ENCODE measurements at regions not wholly inside any gene's neighbourhood (a gene's known extent, or its start where the extent isn't known, plus 50 kb on each side); places are given as distances from the start of the nearest gene placed in this dataset.

DNA sequence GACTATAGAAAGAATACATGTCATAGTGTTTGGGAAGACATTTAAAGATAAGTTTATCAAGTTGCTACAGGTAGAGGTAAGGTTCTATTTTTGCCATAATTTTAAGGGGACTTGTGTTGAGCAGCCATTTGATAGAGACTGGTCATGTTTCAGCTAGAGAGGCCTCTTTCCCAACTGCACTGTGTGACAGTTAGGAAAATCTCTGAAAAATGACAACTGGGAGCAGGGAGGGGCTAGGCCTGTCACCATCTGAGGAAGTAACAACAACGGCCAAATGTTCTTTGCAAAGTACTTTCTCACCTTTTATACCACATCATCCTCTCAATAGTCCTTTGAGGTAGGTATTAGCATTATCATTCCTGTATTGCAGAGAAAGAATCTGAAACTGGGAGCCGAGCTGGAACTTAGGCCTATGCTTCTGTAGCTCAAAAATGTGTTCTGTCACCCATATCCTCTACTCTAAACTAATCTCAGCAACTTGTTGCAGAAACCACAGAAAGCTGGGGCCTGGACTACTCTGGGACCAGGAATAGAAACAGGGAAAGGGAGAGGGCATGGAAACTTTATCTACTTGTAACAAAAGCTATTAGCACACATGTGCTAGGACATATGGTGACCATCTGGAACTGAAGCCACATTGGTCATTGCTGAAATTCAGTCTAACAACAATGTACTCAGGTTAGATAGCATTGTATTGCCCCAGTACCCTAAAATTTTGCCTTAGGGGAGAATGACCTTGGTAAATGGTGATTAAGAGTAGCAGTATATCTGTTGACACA lies 198.9 kb downstream of the MID1IP1 start:
- Histone ChIP-seq H3K9ac (ENCODE audit: insufficient read length, low read depth) (no peak overlapping the region), H3K4me3 (ENCODE audit: insufficient read length, low read depth) (no peak overlapping the region), H3K9me3 (ENCODE audit: insufficient read depth, low read length) (no peaks in the 10 kb centered on the region), H3K27me3 (ENCODE audit: insufficient read depth, insufficient read length) (no peaks in the 10 kb centered on the region), H3K4me1 (ENCODE audit: insufficient read depth, insufficient read length) (no peaks in the 10 kb centered on the region), H3K36me3 (ENCODE audit: insufficient read depth, insufficient read length, low read length) (no peaks in the 10 kb centered on the region)
- DNase-seq (ENCODE audit: low read depth, low spot score), result no peak
- no peak for TF ChIP-seq ZNF274 (IDR thresholded peaks at IDR 0.05; ENCODE audit: low read depth, low read length)

DNA sequence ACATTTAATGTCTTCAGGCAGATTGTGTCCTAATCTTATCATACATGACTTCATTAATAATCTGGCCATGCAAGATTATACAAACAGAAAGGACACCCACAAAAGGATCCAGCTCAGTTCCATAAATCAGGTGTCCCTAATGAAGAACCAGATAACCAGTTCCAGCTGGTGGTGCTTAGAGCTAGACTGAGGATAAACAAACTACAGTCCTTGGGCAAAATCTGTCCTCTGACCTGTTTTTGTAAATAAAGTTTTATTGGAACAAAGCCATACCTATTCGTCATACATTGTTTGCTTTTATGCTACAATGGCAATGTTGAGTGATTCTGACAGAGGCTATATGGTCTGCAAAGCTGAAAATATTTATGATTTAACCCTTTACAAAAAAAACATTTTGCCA lies 199.5 kb downstream of the MID1IP1 start:
- Histone ChIP-seq H3K4me1 (ENCODE audit: insufficient read depth, insufficient read length) (no peaks in the 10 kb centered on the region), H3K9ac (ENCODE audit: insufficient read length, low read depth) (no peak overlapping the region), H3K4me3 (ENCODE audit: insufficient read length, low read depth) (no peak overlapping the region), H3K9me3 (ENCODE audit: insufficient read depth, low read length) (no peaks in the 10 kb centered on the region), H3K27me3 (ENCODE audit: insufficient read depth, insufficient read length) (no peaks in the 10 kb centered on the region), H3K36me3 (ENCODE audit: insufficient read depth, insufficient read length, low read length) (no peaks in the 10 kb centered on the region)
- TF ChIP-seq ZNF274 (IDR thresholded peaks at IDR 0.05; ENCODE audit: low read depth, low read length), result no peak
- no peak for TF ChIP-seq YY1 (IDR thresholded peaks at IDR 0.05; ENCODE audit: insufficient read depth, insufficient read length)
- no peak for TF ChIP-seq SUZ12 (IDR thresholded peaks at IDR 0.05; ENCODE audit: extremely low read depth, insufficient read depth, insufficient read length)
- no peak for DNase-seq (ENCODE audit: low read depth, low spot score)

DNA sequence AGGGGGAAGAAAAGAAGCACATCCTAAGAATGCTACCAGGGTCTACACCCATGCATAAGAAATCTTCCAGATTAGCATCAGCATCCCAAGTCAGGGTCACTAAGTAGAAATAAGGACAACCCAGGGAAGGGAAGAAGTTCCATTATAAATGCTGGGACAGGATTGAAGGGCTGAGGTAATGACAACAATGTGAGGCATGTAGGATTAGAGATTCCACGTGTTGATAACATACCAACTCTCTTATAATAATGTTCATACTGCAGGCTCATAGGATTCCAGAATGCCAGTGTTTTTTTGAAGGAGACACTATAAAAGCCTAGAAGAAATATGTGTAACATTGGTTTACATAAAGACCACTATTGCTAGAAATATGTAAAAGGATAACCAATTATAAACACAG lies 201.2 kb downstream of the MID1IP1 start:
- TF ChIP-seq SUZ12 (IDR thresholded peaks at IDR 0.05; ENCODE audit: extremely low read depth, insufficient read depth, insufficient read length) (no peak), YY1 (IDR thresholded peaks at IDR 0.05; ENCODE audit: insufficient read depth, insufficient read length) (no peak), ZNF274 (IDR thresholded peaks at IDR 0.05; ENCODE audit: low read depth, low read length) (no peak)
- H3K36me3 ChIP-seq (ENCODE audit: insufficient read depth, insufficient read length, low read length), result no peaks in the 10 kb centered on the region
- H3K27me3 ChIP-seq (ENCODE audit: insufficient read depth, insufficient read length), result no peaks in the 10 kb centered on the region
- H3K9ac ChIP-seq (ENCODE audit: insufficient read length, low read depth), result no peak overlapping the region
- no peak for DNase-seq (ENCODE audit: low read depth, low spot score)
- H3K9me3 ChIP-seq (ENCODE audit: insufficient read depth, low read length), result no peaks in the 10 kb centered on the region
- H3K4me1 ChIP-seq (ENCODE audit: insufficient read depth, insufficient read length), result no peaks in the 10 kb centered on the region
- H3K4me3 ChIP-seq (ENCODE audit: insufficient read length, low read depth), result no peak overlapping the region

- Histone ChIP-seq H3K9me3 (ENCODE audit: insufficient read depth, low read length) (no peaks in the 10 kb centered on the region), H3K4me1 (ENCODE audit: insufficient read depth, insufficient read length) (no peaks in the 10 kb centered on the region), H3K9ac (ENCODE audit: insufficient read length, low read depth) (no peak overlapping the region), H3K27me3 (ENCODE audit: insufficient read depth, insufficient read length) (no peaks in the 10 kb centered on the region), H3K36me3 (ENCODE audit: insufficient read depth, insufficient read length, low read length) (no peaks in the 10 kb centered on the region), H3K4me3 (ENCODE audit: insufficient read length, low read depth) (no peak overlapping the region)
- no peak for TF ChIP-seq SUZ12 (IDR thresholded peaks at IDR 0.05; ENCODE audit: extremely low read depth, insufficient read depth, insufficient read length)
- TF ChIP-seq YY1 (IDR thresholded peaks at IDR 0.05; ENCODE audit: insufficient read depth, insufficient read length), result no peak
- TF ChIP-seq ZNF274 (IDR thresholded peaks at IDR 0.05; ENCODE audit: low read depth, low read length), result no peak
- DNase-seq (ENCODE audit: low read depth, low spot score), result no peak
Observed at GRCh38 chrX:39008549-39008948, 207.3 kb downstream of the MID1IP1 start.

DNA sequence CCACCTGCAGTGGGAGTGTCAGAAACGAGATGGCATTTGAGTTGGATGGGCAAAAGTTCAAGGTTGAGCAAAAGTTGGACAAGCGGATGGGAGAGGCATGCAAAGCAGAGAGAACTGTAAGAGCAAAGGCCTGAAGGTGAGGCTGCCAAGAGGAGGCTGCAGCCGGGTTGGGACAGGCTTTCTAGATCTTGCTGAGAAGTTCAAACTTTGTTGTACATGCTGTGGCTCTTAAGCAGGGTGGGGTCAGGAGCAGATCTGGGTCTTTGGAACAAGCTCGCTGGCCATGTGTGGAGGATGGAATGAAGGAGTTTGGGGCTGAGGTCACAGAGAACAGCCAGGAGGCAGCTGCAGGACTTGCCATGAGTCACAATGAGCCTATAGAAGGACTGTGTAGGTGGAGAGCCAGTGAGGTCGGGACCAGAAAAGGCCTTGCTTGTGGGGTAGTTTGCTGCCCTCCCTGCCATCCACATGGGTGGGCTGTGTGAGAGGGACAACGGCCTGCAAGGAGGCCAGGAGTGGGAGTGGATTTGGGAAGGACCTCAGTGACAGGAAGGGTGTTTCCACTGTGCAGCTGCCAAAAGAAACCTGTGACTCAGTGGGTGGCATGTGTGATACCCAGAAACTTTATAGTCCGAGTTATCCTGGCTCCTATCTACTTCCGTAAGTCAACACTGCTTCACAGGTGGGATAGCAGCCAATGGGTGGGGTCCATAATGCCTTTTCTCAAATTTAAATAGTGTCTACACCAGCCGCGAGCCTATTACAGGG lies 210.4 kb downstream of the MID1IP1 start:
- TF ChIP-seq ZNF274 (IDR thresholded peaks at IDR 0.05; ENCODE audit: low read depth, low read length), result no peak
- no peak for TF ChIP-seq YY1 (IDR thresholded peaks at IDR 0.05; ENCODE audit: insufficient read depth, insufficient read length)
- Histone ChIP-seq H3K4me1 (ENCODE audit: insufficient read depth, insufficient read length) (peaks cover under 1% of the 10 kb centered on the region), H3K9ac (ENCODE audit: insufficient read length, low read depth) (no peak overlapping the region), H3K27me3 (ENCODE audit: insufficient read depth, insufficient read length) (no peaks in the 10 kb centered on the region), H3K36me3 (ENCODE audit: insufficient read depth, insufficient read length, low read length) (no peaks in the 10 kb centered on the region), H3K4me3 (ENCODE audit: insufficient read length, low read depth) (no peak overlapping the region), H3K9me3 (ENCODE audit: insufficient read depth, low read length) (no peaks in the 10 kb centered on the region)
- no peak for DNase-seq (ENCODE audit: low read depth, low spot score)

- Histone ChIP-seq H3K9ac (ENCODE audit: insufficient read length, low read depth) (no peak overlapping the region), H3K4me1 (ENCODE audit: insufficient read depth, insufficient read length) (peaks cover 2% of the 10 kb centered on the region), H3K4me3 (ENCODE audit: insufficient read length, low read depth) (no peak overlapping the region), H3K36me3 (ENCODE audit: insufficient read depth, insufficient read length, low read length) (no peaks in the 10 kb centered on the region), H3K9me3 (ENCODE audit: insufficient read depth, low read length) (no peaks in the 10 kb centered on the region), H3K27me3 (ENCODE audit: insufficient read depth, insufficient read length) (no peaks in the 10 kb centered on the region)
- no peak for DNase-seq (ENCODE audit: low read depth, low spot score)
- no peak for TF ChIP-seq ZNF274 (IDR thresholded peaks at IDR 0.05; ENCODE audit: low read depth, low read length)
- no peak for TF ChIP-seq YY1 (IDR thresholded peaks at IDR 0.05; ENCODE audit: insufficient read depth, insufficient read length)
- TF ChIP-seq SUZ12 (IDR thresholded peaks at IDR 0.05; ENCODE audit: extremely low read depth, insufficient read depth, insufficient read length), result no peak
Observed at GRCh38 chrX:39012621-39013111, 211.4 kb downstream of the MID1IP1 start.

- Histone ChIP-seq H3K27me3 (ENCODE audit: insufficient read depth, insufficient read length) (no peaks in the 10 kb centered on the region), H3K36me3 (ENCODE audit: insufficient read depth, insufficient read length, low read length) (no peaks in the 10 kb centered on the region), H3K4me3 (ENCODE audit: insufficient read length, low read depth) (no peak overlapping the region), H3K4me1 (ENCODE audit: insufficient read depth, insufficient read length) (peaks cover 4% of the 10 kb centered on the region), H3K9ac (ENCODE audit: insufficient read length, low read depth) (no peak overlapping the region), H3K9me3 (ENCODE audit: insufficient read depth, low read length) (no peaks in the 10 kb centered on the region)
- TF ChIP-seq YY1 (IDR thresholded peaks at IDR 0.05; ENCODE audit: insufficient read depth, insufficient read length) (no peak), ZNF274 (IDR thresholded peaks at IDR 0.05; ENCODE audit: low read depth, low read length) (no peak), SUZ12 (IDR thresholded peaks at IDR 0.05; ENCODE audit: extremely low read depth, insufficient read depth, insufficient read length) (no peak)
- DNase-seq (ENCODE audit: low read depth, low spot score), result no peak
Observed at GRCh38 chrX:39016556-39016955, 215.3 kb downstream of the MID1IP1 start.

Measured in NT2/D1 (cell line).